NCI-H146 treated with DMSO at 0.1 percent for 48 hours (cell line): ENCODE measurements at regions not wholly inside any gene's neighbourhood (a gene's known extent, or its start where the extent isn't known, plus 50 kb on each side); places are given as distances from the start of the nearest gene placed in this dataset.

Source experiments
- DNase-seq: peaks from one replicate; lab custom pipeline; 2025; ENCODE audit not compliant: unreplicated experiment; lab: John Stamatoyannopoulos, UW

DNA sequence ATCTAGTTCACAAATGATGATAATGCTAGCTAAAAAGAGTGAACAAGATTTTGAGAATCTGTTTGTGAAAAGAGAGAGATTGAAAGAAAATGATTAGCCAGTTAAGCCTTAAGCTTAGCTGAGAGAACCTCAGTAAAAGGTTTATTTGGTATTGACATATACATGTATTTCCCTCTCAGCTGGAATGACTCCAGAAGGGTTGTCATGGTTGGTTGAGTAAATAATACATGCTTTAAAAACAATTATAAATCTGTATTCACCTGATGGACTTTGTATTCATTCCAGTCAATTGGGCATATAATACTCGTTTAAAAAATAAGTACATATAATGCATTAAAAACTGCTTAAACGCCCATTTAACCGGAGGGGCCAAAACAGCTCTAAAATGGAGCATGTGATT, 181.4 kb downstream of the GRB14 start:
- no peak for DNase-seq

DNA sequence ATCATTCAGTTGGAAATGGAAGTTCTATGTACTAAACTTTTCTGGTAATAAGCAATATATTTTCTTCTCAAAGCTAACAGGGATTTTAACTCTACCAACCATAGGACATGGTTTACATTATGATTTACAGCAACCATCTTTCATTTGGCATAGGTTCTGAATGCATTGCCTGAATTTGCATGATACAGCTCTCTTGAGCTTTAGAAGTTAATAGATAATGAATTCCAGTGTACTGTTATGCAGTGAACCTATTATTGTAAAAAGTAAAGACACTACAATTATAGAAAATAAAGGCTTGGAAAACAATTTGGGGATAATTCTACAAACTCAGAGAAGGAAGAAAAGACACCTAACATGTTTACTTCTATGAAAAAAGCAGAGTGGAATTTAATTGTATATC, 182.0 kb downstream of the GRB14 start:
- no peak for DNase-seq

DNA sequence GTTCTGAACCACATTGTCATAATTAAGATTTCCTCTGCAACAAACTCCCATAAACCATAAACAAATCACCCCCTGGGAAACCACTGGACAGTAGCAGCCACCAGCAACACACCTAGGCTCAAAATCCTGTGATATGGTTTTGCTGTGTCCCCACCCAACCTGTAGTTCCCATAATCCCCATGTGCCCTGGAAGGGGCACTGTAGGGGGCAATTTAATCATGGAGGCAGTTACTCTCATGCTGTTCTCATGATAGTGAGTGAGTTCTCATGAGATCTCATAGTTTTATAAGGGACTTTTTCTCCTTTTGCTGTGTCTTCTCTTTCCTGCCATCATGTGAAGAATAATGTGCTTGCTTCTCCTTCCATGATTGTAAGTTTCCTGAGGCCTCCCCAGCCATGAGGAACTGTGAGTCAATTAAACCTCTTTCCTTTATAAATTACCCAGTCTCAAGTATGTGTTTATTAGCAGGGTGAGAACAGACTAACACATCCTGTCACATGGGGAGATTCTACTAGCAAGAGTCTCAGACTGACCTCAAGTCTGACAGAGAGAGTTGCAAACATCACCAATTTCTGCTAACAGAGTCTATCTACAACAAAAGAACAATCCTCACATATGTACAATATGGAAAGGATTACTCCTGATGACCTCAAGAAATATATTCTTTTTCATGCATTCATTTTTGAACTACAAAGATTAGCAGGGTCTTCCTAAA, 182.6 kb downstream of the GRB14 start:
- no peak for DNase-seq

DNA sequence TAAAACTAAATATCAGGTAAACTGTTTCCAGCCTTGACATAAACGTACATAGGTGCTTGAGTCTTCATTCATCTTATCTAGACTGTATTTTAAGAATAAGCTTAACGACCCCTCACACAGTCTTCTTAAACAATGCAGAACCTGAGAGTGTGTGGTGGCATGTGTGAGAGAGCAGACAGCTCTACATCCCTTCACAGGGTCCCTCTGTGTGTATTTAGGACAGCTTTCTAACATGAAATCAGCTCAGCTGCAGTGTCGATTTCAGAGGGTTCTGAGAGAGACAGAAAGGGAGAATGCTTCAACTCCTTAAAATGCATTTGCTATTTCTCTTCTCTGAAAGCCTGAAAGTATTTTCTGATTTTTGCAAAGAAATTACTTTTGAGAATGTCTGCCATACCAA, 185.2 kb downstream of the GRB14 start:
- DNase-seq, result no peak

DNA sequence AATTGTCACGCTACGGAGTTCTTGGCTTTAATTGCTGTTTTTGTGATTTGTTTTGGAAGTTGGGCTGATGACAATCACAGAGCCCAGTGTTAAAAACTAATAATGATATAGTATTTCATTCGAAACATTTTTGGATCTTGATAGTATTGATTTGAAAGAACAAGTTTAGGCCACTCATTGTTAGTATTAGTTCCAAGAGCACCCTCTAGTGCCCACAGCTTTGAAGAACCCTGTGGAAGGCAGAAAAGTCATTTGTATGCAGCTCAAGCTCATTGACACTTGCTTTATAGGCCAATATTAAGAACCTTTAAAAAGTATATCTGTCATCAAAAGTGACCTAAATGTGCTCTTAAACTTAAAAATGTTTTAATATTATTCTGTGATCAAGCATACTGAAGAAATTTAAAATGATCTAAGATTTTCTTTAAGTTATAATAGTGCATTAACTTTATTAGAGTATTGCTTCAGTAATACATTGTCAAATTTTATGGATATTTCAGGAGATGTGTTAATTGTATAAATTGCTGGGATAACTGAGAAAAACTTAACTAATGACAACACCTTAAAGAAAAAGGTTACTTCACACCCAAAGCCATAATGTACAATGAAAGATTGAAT, 191.0 kb downstream of the GRB14 start:
- no peak for DNase-seq

DNA sequence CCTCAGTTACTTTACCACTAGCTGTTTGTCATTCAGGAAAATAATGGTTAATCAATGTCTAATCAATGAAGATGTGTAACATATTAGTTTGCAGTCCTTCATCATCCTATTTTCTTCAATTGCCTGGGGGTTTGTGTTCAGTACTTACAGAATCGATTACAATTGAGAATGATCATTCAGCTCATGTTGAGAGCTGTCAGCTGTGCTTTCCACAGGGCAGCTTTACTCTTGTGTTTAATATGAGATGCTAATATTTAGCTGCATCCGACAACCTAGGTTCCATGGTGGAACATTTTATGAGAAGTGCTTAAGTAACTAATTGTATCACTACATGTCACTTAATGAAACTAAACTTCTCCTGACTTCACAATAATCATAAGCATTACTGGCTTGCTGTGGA, 191.9 kb downstream of the GRB14 start:
- DNase-seq, result no peak

DNA sequence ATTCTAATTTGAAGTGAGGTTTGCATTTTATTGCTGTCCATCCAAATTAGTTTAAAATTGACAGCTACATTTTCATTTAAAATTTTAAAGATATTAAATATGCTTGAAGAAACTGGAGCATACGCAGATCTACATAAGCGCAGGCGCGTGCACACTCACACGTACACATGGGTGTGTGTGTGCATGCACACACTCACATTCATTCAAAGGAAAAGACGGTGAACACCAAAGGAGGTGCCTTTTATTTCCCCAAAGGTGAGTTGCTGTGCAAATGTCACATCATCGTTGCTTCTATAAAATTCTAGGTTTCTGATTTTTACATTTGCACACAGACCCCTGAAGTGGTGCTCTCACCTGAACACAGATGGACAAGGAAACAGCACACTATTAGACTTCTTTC, 194.2 kb downstream of the GRB14 start:
- no peak for DNase-seq

DNA sequence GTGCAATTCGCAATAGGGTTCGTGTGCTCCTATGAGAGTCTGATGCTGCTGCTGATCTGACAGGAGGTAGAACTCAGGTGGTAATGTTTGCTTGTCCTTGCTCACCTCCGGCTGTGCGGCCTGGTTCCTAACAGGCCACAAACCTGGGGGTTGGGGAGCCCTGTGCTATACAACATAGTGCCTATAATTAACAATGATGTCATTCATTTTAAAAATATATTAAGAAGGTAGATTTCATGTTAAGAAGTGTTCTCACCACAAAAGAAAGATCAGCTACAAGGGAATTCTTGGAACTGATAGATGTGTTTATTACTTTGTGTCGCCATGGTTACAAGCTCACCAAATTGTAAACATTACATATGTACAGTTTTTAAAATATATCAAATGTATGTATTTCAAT, 200.5 kb downstream of the GRB14 start:
- DNase-seq, result no peak

DNA sequence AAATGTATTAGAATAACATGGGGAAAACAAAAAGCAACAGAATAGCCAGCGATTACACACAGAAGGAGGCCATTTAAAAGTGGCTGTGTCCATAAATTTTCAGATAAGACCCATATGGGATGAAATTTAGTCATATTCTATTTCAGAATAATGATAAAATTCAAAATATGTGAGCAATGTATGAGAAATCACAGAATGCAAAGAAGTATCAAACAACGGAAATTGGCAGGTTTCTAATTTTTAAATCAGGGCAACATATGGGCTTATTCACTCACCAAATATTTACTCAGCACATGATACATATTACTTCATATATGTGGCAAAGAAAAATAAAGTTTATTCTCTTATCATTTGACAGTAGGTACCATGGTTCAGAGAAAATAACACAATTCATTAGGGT, 208.5 kb downstream of the GRB14 start:
- DNase-seq, result no peak

DNA sequence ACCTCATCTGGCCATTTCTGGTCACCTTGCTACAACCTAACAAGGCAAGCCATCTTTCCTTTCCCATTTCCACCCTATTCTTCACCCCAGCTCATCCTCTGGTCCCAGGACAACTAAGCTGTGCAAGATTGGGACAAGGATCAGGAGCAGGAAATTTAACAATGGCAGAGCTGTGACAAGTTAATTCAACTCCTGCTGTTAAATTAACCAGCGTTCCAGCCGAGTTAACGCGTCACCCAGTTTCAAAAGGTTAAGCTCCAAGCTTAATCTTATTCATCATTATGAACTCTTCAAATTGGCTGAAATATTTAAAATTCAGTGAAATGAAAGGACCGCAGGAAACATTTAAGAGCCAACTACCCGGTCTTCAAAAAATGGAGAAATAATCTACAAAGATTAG, 231.9 kb downstream of the GRB14 start:
- DNase-seq, result no peak

DNA sequence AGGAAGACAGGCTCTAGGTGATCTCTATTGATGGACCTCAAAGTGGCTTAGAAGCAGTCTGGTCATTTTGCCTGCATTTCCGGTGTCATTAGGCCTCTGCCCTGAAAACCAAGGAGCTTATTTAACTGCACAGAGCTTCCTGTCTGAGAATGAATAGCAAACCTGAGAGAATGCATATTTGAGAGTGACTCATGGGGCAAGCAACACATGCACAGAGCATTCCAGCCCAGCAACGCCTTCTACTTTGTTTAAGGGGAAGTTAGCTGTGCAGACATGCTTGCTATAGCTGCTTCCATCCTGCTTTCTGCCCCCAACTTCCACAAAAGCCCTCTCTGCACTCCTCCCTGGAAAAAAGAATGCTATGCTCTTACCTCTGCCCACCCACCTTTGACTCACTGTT, 232.8 kb downstream of the GRB14 start:
- DNase-seq, result no peak

DNA sequence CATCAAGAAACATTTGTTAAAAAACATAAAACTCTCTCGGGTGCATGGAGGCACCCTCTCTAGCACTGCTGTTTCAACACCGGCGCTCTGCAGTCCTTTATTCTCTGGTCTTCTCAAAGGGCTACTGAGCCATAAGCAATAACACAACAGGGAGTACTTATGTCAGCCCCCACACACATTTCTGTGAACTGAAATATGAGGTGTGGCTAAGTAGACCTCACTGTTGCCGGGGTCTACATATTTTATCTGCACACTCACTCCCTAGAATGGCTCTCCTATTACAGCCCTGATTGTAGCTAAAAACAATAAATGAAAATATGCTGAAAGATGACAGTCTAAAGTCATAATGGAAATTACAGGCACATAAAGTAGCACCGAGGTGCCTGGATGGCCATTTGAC, 235.1 kb downstream of the GRB14 start:
- DNase-seq, result no peak

DNA sequence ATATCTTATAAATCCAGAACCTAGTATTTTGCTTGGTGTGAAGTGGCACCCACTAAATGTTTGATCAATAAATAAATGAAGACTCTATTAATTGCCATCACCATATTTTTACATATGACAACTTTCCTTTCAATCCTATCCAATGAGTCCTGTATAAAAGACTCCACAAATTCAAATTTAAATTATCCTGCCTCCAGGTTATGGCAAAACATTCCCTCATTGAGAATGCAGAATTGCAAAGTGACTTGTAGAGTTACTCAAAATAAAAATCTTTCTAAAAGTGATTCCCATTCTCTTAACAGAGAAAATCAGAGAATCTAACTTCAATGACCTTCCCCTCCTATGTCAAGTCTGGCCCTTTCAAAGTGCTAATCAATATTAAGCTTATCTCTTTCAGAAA, 236.8 kb downstream of the GRB14 start:
- DNase-seq, result no peak

DNA sequence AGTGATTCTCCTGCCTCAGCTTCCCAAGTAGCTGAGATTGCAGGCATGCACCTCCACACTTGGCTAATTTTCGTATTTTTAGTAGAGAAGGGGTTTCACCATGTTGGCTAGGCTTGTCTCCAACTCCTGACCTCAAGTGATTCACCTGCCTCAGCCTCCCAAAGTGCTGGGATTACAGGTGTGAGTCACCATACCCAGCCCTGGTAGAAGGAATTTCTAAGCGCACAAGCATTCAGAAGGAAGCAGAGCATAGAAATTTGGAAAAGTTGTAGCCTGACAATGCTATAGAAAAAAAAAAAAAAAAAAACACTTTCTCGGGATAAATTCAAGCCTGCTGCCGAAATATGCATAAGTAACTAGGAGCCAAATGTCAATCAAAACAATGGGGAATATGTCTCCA, 249.4 kb downstream of the GRB14 start:
- no peak for DNase-seq

DNA sequence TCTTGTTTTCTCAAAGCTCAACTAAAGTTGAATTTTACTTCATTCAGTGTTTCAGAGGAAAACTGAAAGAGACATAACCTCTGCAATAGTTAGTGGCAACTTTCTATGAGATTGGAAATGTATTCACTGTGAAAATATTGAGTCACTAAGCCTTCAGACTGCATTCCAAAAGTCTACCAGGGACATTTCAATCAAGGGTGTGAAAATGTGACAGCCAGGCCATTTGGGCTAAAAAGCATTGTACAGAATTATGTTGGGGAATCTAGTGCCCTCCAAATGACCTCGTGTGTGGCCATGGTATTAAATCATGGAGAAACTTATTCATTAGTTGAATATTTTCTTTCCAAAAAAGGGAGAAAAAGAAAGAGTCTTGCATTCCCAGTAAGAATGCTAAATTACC, 251.9 kb downstream of the GRB14 start:
- DNase-seq, result no peak

DNA sequence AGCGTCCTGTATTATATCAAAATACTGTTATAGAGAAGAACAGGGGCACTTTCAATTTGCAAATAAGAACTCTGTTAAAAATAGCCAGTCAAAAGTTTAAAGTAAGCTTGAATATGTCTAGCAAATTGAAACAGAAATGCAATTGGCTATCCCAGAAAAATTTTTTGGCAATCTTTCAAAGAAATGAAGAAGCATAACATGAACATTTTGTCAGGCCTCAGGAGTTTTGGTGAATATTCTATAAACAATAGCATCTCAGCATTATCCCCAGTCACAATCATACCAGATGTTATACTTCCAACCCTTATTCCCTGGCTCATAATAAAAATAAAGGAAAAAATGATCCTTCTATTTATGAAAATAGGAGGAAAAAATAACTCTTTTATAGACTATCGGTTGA, 252.4 kb downstream of the GRB14 start:
- no peak for DNase-seq

DNA sequence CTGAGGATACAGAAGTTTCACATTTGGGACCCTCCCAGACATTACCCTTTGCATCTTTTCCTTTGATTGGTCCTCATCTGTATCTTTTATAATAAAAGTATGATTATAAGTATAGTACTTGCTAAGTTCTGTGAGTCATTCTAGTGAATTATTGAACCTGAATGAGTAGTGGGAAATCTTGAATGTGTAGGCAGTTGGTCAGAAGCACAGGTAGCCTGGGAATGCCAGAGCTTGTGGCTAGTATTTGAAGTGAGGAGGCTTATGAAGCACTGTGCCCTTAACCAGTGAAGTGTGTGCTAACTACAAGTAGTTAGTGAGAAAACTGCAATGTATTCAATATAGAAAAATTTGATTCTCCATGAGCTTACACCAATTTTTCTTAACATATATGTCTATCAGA, 257.6 kb downstream of the GRB14 start:
- no peak for DNase-seq

DNA sequence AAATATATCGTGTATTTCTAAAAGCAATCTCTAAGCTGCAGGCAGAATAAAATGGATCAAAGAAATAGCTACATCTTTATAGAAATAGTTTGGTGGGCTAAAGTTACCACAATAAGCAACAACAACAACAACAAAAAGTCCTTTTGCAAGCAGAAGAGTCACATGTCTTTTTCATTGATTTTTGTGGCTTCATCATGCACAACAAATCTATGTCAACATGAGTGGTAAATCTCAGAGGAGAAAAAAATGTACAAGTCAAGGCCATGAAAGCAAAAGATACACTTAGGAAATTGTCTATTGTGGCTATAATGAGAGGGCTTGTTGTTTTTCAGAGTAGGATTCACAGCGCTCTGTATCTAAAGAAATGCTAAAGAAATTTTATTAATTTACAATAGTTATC, 269.7 kb downstream of the GRB14 start:
- DNase-seq, result no peak

DNA sequence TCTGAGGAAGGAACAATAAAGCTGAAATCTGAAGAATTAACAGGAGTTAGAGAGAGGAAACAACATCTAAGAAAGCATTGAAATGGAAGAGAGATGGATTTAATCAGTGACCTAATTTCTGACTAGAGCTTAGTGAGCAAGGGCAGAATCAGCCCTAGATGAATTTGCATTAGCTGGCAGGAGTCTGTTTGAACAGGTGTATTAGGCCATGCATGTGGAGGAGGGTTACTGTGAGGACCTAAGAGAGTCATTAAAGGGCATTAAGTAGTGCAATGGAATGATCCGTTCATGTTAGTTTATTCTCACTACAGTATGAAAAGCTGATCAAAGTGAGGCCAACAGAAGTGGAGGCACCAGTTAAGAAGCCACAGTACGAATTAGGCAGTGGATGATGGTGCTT, 285.3 kb downstream of the GRB14 start:
- DNase-seq, result no peak

DNA sequence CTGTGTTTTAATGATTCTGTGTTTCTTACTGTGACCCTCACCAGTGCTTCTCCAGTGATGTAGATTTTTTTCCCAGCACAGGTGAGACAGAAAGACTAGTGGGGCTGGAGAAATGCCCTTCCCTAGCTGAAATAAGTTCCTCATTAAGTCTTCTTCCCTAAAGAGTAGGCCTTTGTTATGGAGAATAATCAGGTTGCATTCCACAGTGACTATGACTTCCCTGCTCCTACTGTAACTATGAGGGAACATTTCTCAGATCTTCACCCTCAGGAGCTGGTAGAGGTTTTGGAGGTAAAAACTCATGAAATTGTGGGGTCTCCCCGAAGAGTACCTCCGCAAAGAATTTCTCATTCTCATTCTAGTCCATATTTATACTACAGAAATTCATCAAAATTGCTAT, 286.2 kb downstream of the GRB14 start:
- no peak for DNase-seq

DNA sequence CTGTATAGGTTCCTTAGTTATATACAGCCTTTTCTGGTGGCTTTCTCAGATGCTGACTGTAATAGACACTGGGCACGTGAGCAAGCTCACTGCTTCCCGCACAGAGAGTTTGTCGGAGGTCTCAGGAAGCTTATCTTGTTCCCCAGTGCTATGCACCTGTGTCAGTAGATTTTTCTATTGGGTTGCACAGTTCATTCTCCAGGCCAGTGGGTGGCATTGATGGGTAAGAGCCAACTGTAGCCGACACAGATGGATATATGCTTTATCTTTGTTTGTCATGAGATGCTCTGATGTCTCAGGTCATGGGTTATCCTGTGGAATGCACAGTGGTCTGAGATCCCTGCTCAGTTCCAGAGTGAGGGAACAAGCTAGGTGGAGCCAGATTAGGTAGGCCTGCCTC, 293.0 kb downstream of the GRB14 start:
- no peak for DNase-seq

DNA sequence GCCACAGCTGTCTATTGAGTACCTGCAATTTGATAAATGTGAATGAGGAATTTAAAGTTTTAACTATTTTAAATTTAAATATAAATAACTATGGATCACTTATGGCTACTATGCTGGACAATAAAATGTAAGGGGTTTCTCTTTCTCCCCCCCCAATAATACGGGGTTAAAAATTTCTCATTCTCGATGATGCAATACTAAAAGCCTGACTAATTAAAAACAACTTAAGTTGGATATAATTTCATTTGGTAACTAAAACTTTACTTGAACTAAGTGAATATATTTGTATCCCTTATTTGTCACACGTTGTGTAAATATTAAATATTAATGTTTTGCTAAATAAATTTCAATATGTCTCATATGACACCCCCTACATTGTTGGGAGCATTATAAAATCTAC, 297.3 kb downstream of the GRB14 start:
- no peak for DNase-seq

DNA sequence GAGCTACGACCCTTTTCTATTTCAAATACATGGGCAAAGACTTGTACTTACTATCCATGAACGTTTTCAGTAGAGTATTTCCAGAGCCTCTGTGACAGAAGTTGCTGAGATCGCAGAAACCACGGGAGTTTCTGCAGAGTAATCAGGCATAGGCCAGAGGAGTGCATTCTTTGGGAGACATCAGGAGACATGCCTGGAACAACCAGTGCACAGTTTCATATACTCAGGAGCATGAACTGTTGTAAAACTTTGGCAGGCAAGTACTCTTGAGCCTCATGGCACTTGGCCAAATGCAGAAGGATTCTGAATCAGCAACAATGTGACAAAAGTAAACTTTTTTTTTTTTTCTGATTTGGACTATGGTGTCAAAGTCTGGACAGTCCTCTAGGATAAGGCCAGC, 307.1 kb downstream of the GRB14 start:
- no peak for DNase-seq
